H1 (cell line): ENCODE measurements at regions not wholly inside any gene's neighbourhood (a gene's known extent, or its start where the extent isn't known, plus 50 kb on each side); places are given as distances from the start of the nearest gene placed in this dataset.

Experiments
- CTCF ChIA-PET: fragments of 300-600 bp; sonication (Branson Sonifier 250); formaldehyde crosslinking; loops from one replicate; lab custom pipeline; 2021; ENCODE audit not compliant: partially characterized antibody; lab: Charles Lee
- POLR2A ChIA-PET: fragments of 300-600 bp; sonication (Branson Sonifier 250); formaldehyde crosslinking; loops from one replicate; lab custom pipeline; 2021; ENCODE audit warnings: inconsistent platforms; ENCODE audit not compliant: partially characterized antibody; lab: Charles Lee
- DNase-seq, 2 experiments: peaks; one replicate each; pipeline versions ENCODE4 v3.0.0 to v3.0.0-alpha.2; 2010 to 2022; ENCODE audit warnings: low spot score in 2 of 2, low read depth in 1 of 2, mixed read lengths in 1 of 2
- FAIRE-seq: peaks from 2 replicates; lab custom pipeline; 2011; peaks lifted over from hg19 to GRCh38; lab: Jason Lieb, UNC
- H2AFZ ChIP-seq: 2 replicates; pipeline ENCODE4 v1.8.1; 2012; ENCODE audit warnings: low read length, inconsistent platforms
- H2AK5ac ChIP-seq: 2 replicates; pipeline ENCODE4 v1.6.1; 2013; ENCODE audit warnings: low read depth, low read length
- H2BK120ac ChIP-seq: replicated peaks from 2 replicates; pipeline ENCODE3; 2013; ENCODE audit warnings: low read depth, low read length, inconsistent platforms
- H2BK12ac ChIP-seq: 2 replicates; pipeline ENCODE4 v1.6.1; 2013; ENCODE audit warnings: low read depth, low read length
- H2BK15ac ChIP-seq: 2 replicates; pipeline ENCODE4 v1.6.1; 2013; ENCODE audit warnings: low read length
- H2BK20ac ChIP-seq: 2 replicates; pipeline ENCODE4 v1.6.1; 2013; ENCODE audit warnings: low read length
- H2BK5ac ChIP-seq: 2 replicates; pipeline ENCODE4 v1.6.1; 2013; ENCODE audit warnings: low read depth, low read length
- H3K14ac ChIP-seq: 2 replicates; pipeline ENCODE4 v1.6.1; 2013; ENCODE audit warnings: inconsistent platforms; ENCODE audit not compliant: insufficient read length
- H3K18ac ChIP-seq: 2 replicates; pipeline ENCODE4 v1.6.1; 2013; ENCODE audit warnings: low read length; ENCODE audit errors: extremely low read depth
- H3K23ac ChIP-seq: 2 replicates; pipeline ENCODE4 v1.6.1; 2013; ENCODE audit warnings: inconsistent platforms; ENCODE audit not compliant: insufficient read length
- H3K23me2 ChIP-seq: 2 replicates; pipeline ENCODE4 v1.6.1; 2013; ENCODE audit warnings: low read depth, low read length
- H3K27ac ChIP-seq: 2 replicates; pipeline ENCODE4 v1.6.1; 2011; ENCODE audit warnings: low read depth, low read length, inconsistent platforms
- H3K27me3 ChIP-seq, 4 experiments: replicated peaks in 1 of 4; 1 replicate in 1 of 4; 2 replicates in 3 of 4; pipeline versions ENCODE4 v1.6.1 to v1.8.1; 2011 to 2013; ENCODE audit warnings: low read length in 3 of 4, mild to moderate bottlenecking in 3 of 4, inconsistent platforms in 2 of 4, mixed read lengths in 2 of 4, moderate library complexity in 1 of 4; ENCODE audit not compliant: control insufficient read depth in 3 of 4, insufficient read depth in 3 of 4; ENCODE audit errors: extremely low read depth in 1 of 4
- H3K36me3 ChIP-seq, 4 experiments: 2 replicates each; pipeline versions ENCODE4 v1.6.1 to v1.8.1; 2011 to 2013; ENCODE audit warnings: mild to moderate bottlenecking in 4 of 4, low read length in 3 of 4, moderate library complexity in 2 of 4, control low read depth in 1 of 4, inconsistent platforms in 1 of 4; ENCODE audit not compliant: insufficient read depth in 4 of 4, control insufficient read depth in 2 of 4
- H3K4ac ChIP-seq: replicated peaks from 2 replicates; pipeline ENCODE3; 2013; ENCODE audit warnings: low read length, low read depth, mixed read lengths, inconsistent platforms; ENCODE audit not compliant: insufficient read length
- H3K4me1 ChIP-seq, 4 experiments: replicated peaks in 1 of 4; 1 replicate in 1 of 4; 2 replicates in 3 of 4; pipeline versions ENCODE4 v1.6.1 to v1.8.1; 2011 to 2013; ENCODE audit warnings: low read length in 3 of 4, inconsistent platforms in 2 of 4, mixed read lengths in 1 of 4; ENCODE audit not compliant: insufficient read depth in 4 of 4, control insufficient read depth in 3 of 4
- H3K4me2 ChIP-seq, 2 experiments: 2 replicates each; pipeline versions ENCODE4 v1.6.1 to v1.8.1; 2011 to 2013; ENCODE audit warnings: low read depth in 2 of 2, low read length in 2 of 2, control low read depth in 1 of 2, inconsistent platforms in 1 of 2, mild to moderate bottlenecking in 1 of 2; ENCODE audit not compliant: insufficient read depth in 1 of 2
- H3K4me3 ChIP-seq, 4 experiments: fragments of 200-600, 300-600 bp in 1 of 4; sonication (generic), shearing (Covaris generic), sonication (Bioruptor Twin) in 1 of 4; 2 replicates each; pipeline versions ENCODE4 v1.5.1 to v1.8.1; 2011 to 2016; ENCODE audit warnings: low read length in 4 of 4, low read depth in 3 of 4, control low read depth in 2 of 4, inconsistent platforms in 2 of 4, mild to moderate bottlenecking in 2 of 4, mixed read lengths in 1 of 4, moderate library complexity in 1 of 4; ENCODE audit not compliant: insufficient read depth in 2 of 4; ENCODE audit errors: extremely low read depth in 1 of 4
- H3K56ac ChIP-seq: replicated peaks from 2 replicates; pipeline ENCODE3; 2013; ENCODE audit warnings: low read depth, mild to moderate bottlenecking, mixed read lengths, low read length, inconsistent platforms; ENCODE audit not compliant: insufficient read length
- H3K79me1 ChIP-seq: 2 replicates; pipeline ENCODE4 v1.6.1; 2013; ENCODE audit warnings: low read depth, low read length, control low read depth
- H3K79me2 ChIP-seq, 2 experiments: 2 replicates each; pipeline versions ENCODE4 v1.6.1 to v1.8.1; 2012 to 2013; ENCODE audit warnings: low read length in 2 of 2, mild to moderate bottlenecking in 2 of 2, inconsistent platforms in 1 of 2; ENCODE audit not compliant: insufficient read depth in 2 of 2, control insufficient read depth in 1 of 2
- H3K9ac ChIP-seq, 4 experiments: replicated peaks in 1 of 4; 1 replicate in 1 of 4; 2 replicates in 3 of 4; pipeline versions ENCODE4 v1.6.1 to v1.8.1; 2011 to 2013; ENCODE audit warnings: low read depth in 3 of 4, low read length in 3 of 4, control low read depth in 2 of 4, mild to moderate bottlenecking in 2 of 4, moderate library complexity in 2 of 4, inconsistent platforms in 1 of 4; ENCODE audit errors: extremely low read depth in 1 of 4
- H3K9me3 ChIP-seq, 2 experiments: 2 replicates each; pipeline versions ENCODE4 v1.6.1 to v1.8.1; 2012 to 2013; ENCODE audit warnings: mild to moderate bottlenecking in 2 of 2, moderate library complexity in 2 of 2, control low read depth in 1 of 2, inconsistent platforms in 1 of 2, low read depth in 1 of 2, low read length in 1 of 2, mixed read lengths in 1 of 2; ENCODE audit not compliant: insufficient read depth in 2 of 2
- H4K20me1 ChIP-seq, 2 experiments: replicated peaks in 1 of 2; 2 replicates each; pipeline versions ENCODE3 to v1.8.1; 2011 to 2013; ENCODE audit warnings: inconsistent platforms in 2 of 2, low read length in 2 of 2, mild to moderate bottlenecking in 1 of 2; ENCODE audit not compliant: insufficient read depth in 2 of 2, control insufficient read depth in 1 of 2
- H4K5ac ChIP-seq: 2 replicates; pipeline ENCODE4 v1.6.1; 2013; ENCODE audit warnings: low read length, low read depth, mixed read lengths, inconsistent platforms; ENCODE audit not compliant: insufficient read length
- H4K8ac ChIP-seq: 2 replicates; pipeline ENCODE4 v1.8.0; 2013; ENCODE audit warnings: mild to moderate bottlenecking, moderate library complexity, low read length, inconsistent platforms; ENCODE audit not compliant: insufficient read depth; ENCODE audit errors: extremely low read depth
- H4K91ac ChIP-seq: replicated peaks from 2 replicates; pipeline ENCODE3; 2013; ENCODE audit warnings: low read length, mixed read lengths, inconsistent platforms; ENCODE audit not compliant: insufficient read length
- JUN ChIP-seq: IDR thresholded peaks from 2 replicates; pipeline ENCODE4 v1.6.1; 2011; ENCODE audit warnings: low read depth, mild to moderate bottlenecking, improper control_type of control experiment, low read length
- SRF ChIP-seq: IDR thresholded peaks from 2 replicates; pipeline ENCODE4 v1.6.1; 2011; ENCODE audit warnings: mild to moderate bottlenecking, low read depth, low read length, moderate library complexity
- TBP ChIP-seq: IDR thresholded peaks from 2 replicates; pipeline ENCODE4 v1.6.1; 2011; ENCODE audit warnings: low read depth, low read length, improper control_type of control experiment
- WGBS, 2 experiments: shearing (Covaris generic) in 1 of 2; methylation state at CpG; one replicate each; pipeline versions ENCODE4 v1.1.6 to v1.1.7; 2013 to 2015; ENCODE audit warnings: low lambda C conversion rate in 2 of 2, mixed read lengths in 2 of 2, inconsistent platforms in 1 of 2, low coverage in 1 of 2, missing lambda C conversion rate in 1 of 2; ENCODE audit not compliant: insufficient replicate concordance in 2 of 2, insufficient coverage in 1 of 2, insufficient read length in 1 of 2; ENCODE audit errors: extremely low coverage in 1 of 2, missing lambda C conversion rate in 1 of 2; 5-methylcytosine and 5-hydroxymethylcytosine counted together

DNA sequence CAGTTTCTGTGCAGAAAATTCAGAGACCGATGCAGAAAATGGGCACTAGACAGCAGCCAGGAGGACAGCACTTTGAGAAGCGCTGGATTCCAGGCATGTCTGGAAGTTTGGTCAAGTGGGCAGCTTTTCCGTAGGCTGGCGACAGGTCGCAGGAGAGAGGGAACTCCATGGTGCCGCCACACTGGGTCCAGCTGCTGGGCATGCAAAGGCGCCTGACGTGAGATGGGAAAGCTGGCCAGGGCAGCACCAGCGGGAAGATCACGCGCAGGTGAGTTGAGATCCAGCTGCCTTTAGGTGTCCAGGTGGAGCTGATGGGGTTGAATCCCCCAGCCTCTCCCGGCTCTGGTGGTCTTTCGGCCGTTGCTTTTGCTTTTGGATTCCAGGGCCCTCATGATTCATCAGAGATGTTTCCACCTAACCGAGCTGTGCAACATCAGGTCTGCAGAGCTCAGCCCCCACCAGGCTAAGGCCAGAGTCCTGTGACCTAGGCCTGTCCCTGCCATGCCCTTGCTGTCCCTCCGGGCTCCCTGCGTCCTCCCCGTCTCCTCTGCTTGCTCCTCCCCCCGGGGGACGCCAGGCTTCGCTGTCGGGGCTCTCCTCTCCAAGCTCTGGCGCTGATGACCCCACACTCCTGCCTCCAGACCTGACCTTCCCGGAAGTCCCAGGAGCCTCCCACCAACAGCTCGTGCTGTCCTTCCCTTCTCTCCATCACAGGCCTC, 1001.7 kb downstream of the BRD1 start:
- Histone ChIP-seq H3K79me2 (no peaks in the 10 kb centered on the region), H2AK5ac (no peak overlapping the region), H3K79me1 (no peaks in the 10 kb centered on the region), H3K4me3 (no peak overlapping the region), H4K20me1 (peaks cover 0 to 2% of the 10 kb centered on the region in 2 experiments), H3K4me1 (no peaks in the 10 kb centered on the region), H3K36me3 (no peaks in the 10 kb centered on the region), H3K4ac (no peak overlapping the region), H3K23me2 (0 out of 2 replicates have a peak, but pooled peaks cover 2% of the 10 kb centered on the region), H3K27me3 (no peaks in the 10 kb centered on the region), H2BK12ac (no peak overlapping the region), H3K27ac (no peak overlapping the region), H3K56ac (no peak overlapping the region), H4K8ac (no peak overlapping the region; the same call in 1 of the 2 replicates), H2BK120ac (no peak overlapping the region), H3K14ac (no peak overlapping the region), H3K9ac (no peak overlapping the region), H2AFZ (no peak overlapping the region), H4K91ac (no peak overlapping the region), H4K5ac (no peak overlapping the region), H2BK5ac (no peak overlapping the region), H3K23ac (no peak overlapping the region), H2BK20ac (no peak overlapping the region), H2BK15ac (no peak overlapping the region), H3K9me3 (0 out of 4 replicates have a peak, but pooled peaks cover 0 to 7% of the 10 kb centered on the region in 2 experiments), H3K4me2 (no peak overlapping the region), H3K18ac (no peak overlapping the region)
- DNase-seq = no peak
- TF ChIP-seq TBP (no peak), SRF (no peak), JUN (no peak)
- no peak for FAIRE-seq
- POLR2A ChIA-PET = interaction anchor here (1.0 to 1.7 kb wide), 2 partner anchors 17 to 29 kb away, joined by 3 to 5 read pairs; no protein-coding TSS in a partner anchor
- CTCF ChIA-PET = interaction anchor here (1.1 kb wide), 1 partner anchor 20 kb away, joined by 3 read pairs; no protein-coding TSS in a partner anchor
- WGBS, 2 experiments = 83% methylated on average over 22 of the region's 25 CpGs; no CpG with 5 or more reads in 1 of the 2 experiments
